ENCODE measurements at regions not wholly inside any gene's neighbourhood (a gene's known extent, or its start where the extent isn't known, plus 50 kb on each side); places are given as distances from the start of the nearest gene placed in this dataset.
"Not testable (repeated sequence)": the region's sequence is repeated elsewhere in the genome, so short reads cannot be mapped to it uniquely, and the experiment has no call there.

DNA sequence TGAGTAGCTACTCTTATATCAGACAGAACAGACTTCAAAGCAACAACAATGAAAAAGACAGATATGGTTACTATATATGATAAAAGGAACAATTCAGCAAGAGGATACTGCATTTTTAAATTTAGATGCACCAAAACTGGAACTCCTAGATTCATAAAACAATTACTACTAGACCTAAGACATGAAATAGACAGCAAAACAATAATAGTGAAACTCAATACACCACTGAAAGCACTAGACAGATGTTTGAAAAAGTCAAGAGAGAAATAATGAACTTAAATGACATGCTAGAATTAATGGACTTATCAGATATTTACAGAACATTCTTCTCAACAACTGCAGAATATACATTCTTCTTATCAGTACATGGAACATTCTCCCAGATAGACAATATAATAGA, 99.5 kb upstream of the ITM2A start:
- Histone ChIP-seq H2AFZ (no peak overlapping the region), H3K9me3 (ENCODE audit: low read depth) (no peaks in the 10 kb centered on the region), H3K4me2 (no peak overlapping the region), H3K27ac (no peak overlapping the region), H4K20me1 (ENCODE audit: insufficient read depth, poor library complexity, severe bottlenecking) (no peaks in the 10 kb centered on the region), H3K36me3 (replicated peaks; ENCODE audit: insufficient read depth, low read depth) (no peaks in the 10 kb centered on the region), H3K9me2 (replicated peaks; ENCODE audit: insufficient read depth) (no peaks in the 10 kb centered on the region), H3K4me3 (no peak overlapping the region), H3K79me2 (no peaks in the 10 kb centered on the region), H3K4me1 (ENCODE audit: insufficient read depth) (no peaks in the 10 kb centered on the region), H3K27me3 (no peaks in the 10 kb centered on the region)
- DNase-seq (ENCODE audit: low spot score): no peak
- TF ChIP-seq EZH2 (IDR thresholded peaks at IDR 0.05; ENCODE audit: borderline replicate concordance) (no peak), EZH2phosphoT487 (IDR thresholded peaks at IDR 0.05; ENCODE audit: low read depth, severe bottlenecking, unreplicated experiment) (no peak)
- TF ChIP-seq, protein P1, sequence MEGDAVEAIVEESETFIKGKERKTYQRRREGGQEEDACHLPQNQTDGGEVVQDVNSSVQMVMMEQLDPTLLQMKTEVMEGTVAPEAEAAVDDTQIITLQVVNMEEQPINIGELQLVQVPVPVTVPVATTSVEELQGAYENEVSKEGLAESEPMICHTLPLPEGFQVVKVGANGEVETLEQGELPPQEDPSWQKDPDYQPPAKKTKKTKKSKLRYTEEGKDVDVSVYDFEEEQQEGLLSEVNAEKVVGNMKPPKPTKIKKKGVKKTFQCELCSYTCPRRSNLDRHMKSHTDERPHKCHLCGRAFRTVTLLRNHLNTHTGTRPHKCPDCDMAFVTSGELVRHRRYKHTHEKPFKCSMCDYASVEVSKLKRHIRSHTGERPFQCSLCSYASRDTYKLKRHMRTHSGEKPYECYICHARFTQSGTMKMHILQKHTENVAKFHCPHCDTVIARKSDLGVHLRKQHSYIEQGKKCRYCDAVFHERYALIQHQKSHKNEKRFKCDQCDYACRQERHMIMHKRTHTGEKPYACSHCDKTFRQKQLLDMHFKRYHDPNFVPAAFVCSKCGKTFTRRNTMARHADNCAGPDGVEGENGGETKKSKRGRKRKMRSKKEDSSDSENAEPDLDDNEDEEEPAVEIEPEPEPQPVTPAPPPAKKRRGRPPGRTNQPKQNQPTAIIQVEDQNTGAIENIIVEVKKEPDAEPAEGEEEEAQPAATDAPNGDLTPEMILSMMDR (IDR thresholded peaks at IDR 0.05; ENCODE audit: poor library complexity): no peak

DNA sequence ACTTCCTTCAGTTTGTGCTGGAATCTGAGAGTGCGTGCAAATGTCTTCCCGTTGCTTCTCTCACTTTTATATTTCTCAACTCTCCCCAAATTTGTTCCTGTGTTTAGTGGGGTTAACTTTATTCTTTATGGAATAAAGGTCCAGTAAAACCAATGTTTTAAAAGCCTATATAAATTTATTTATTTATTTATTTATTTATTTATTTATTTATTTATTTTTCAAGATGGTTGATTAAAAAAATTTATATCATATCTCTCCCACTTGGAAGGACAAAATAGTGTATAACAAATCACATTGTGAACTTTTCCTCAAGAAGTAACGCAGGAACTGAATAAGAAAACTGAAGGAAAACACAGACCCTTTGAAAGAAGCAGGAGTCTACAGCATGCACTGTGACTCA, 95.3 kb upstream of the ITM2A start:
- Histone ChIP-seq H3K27me3 (no peaks in the 10 kb centered on the region), H3K9me3 (ENCODE audit: low read depth) (no peaks in the 10 kb centered on the region), H3K4me2 (no peak overlapping the region), H3K79me2 (no peaks in the 10 kb centered on the region), H3K36me3 (replicated peaks; ENCODE audit: insufficient read depth, low read depth) (no peaks in the 10 kb centered on the region), H3K4me1 (ENCODE audit: insufficient read depth) (no peaks in the 10 kb centered on the region), H3K27ac (no peak overlapping the region), H2AFZ (no peak overlapping the region), H3K9me2 (replicated peaks; ENCODE audit: insufficient read depth) (no peaks in the 10 kb centered on the region), H3K4me3 (no peak overlapping the region), H4K20me1 (ENCODE audit: insufficient read depth, poor library complexity, severe bottlenecking) (no peaks in the 10 kb centered on the region)
- no peak for DNase-seq (ENCODE audit: low spot score)
- TF ChIP-seq, protein P1 (IDR thresholded peaks at IDR 0.05; ENCODE audit: poor library complexity): no peak
- TF ChIP-seq EZH2 (IDR thresholded peaks at IDR 0.05; ENCODE audit: borderline replicate concordance) (no peak), EZH2phosphoT487 (IDR thresholded peaks at IDR 0.05; ENCODE audit: low read depth, severe bottlenecking, unreplicated experiment) (no peak)
- 80% methylated on average over 3 of the region's 3 CpGs for WGBS (ENCODE audit: low lambda C conversion rate, missing lambda C conversion rate)

DNA sequence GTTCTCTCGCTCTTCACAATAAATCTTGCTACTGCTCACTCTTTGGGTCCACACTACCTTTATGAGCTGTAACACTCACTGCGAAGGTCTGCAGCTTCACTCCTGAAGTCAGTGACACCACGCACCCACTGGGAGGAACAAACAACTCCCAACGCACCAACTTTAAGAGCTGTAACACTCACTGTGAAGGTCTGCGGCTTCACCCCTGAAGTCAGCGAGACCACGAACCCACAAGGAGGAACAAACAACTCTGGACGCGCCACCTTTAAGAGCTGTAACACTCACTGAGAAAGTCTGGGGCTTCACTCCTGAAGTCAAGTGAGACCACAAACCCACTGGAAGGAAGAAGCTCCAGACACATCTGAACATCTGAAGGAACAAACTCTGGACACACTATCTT, 89.5 kb upstream of the ITM2A start:
- 89% methylated on average over 9 of the region's 9 CpGs for WGBS (ENCODE audit: low lambda C conversion rate, missing lambda C conversion rate)

DNA sequence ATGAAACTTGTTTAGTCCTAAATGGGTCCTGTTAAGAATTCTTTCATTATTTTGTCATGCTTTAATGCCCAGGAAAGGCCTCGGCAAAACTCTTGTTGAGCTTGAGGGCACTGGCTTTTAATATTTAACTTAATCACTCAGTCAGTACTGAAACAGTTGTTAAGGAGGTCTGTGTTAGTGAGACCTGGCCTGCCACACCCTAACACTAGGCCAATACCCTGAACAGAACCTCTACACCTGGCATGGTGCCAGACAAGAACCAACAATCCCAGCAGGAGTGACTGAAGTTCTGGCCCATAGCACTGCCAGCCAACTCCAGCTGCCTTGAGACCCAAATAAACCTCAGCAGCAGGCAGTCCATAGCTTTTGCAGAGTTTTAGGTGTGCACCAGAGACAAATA, 85.7 kb upstream of the ITM2A start:
- WGBS (ENCODE audit: low lambda C conversion rate, missing lambda C conversion rate): 67% methylated on average over 1 of the region's 1 CpG
- DNase-seq (ENCODE audit: low spot score): peak; percentile 7
- no peak for TF ChIP-seq EZH2phosphoT487 (IDR thresholded peaks at IDR 0.05; ENCODE audit: low read depth, severe bottlenecking, unreplicated experiment)
- TF ChIP-seq, protein P1 (IDR thresholded peaks at IDR 0.05; ENCODE audit: poor library complexity): no peak
- no peak for TF ChIP-seq EZH2 (IDR thresholded peaks at IDR 0.05; ENCODE audit: borderline replicate concordance)

More for the DNA sequence above, 89.5 kb upstream of the ITM2A start:
- not testable (repeated sequence) for DNase-seq (ENCODE audit: low spot score); H3K79me2 ChIP-seq; H3K27ac ChIP-seq; H2AFZ ChIP-seq; H3K9me2 ChIP-seq (replicated peaks; ENCODE audit: insufficient read depth); H3K9me3 ChIP-seq (ENCODE audit: low read depth); H3K4me1 ChIP-seq (ENCODE audit: insufficient read depth); H3K4me3 ChIP-seq; H3K4me2 ChIP-seq; H4K20me1 ChIP-seq (ENCODE audit: insufficient read depth, poor library complexity, severe bottlenecking); H3K27me3 ChIP-seq; H3K36me3 ChIP-seq (replicated peaks; ENCODE audit: insufficient read depth, low read depth)

More for the DNA sequence above, 85.7 kb upstream of the ITM2A start:
- Histone ChIP-seq H3K4me3 (no peak overlapping the region), H3K79me2 (no peaks in the 10 kb centered on the region), H3K9me3 (ENCODE audit: low read depth) (no peaks in the 10 kb centered on the region), H2AFZ (no peak overlapping the region), H3K9me2 (replicated peaks; ENCODE audit: insufficient read depth) (no peaks in the 10 kb centered on the region), H3K27ac (no peak overlapping the region), H3K27me3 (no peaks in the 10 kb centered on the region), H3K4me2 (no peak overlapping the region), H3K36me3 (replicated peaks; ENCODE audit: insufficient read depth, low read depth) (no peaks in the 10 kb centered on the region), H4K20me1 (ENCODE audit: insufficient read depth, poor library complexity, severe bottlenecking) (no peaks in the 10 kb centered on the region), H3K4me1 (ENCODE audit: insufficient read depth) (no peaks in the 10 kb centered on the region)

Measured in hepatocyte (in vitro differentiated cells).